Esophagus muscularis mucosa (tissue), 3 donors: ENCODE measurements at regions not wholly inside any gene's neighbourhood (a gene's known extent, or its start where the extent isn't known, plus 50 kb on each side); places are given as distances from the start of the nearest gene placed in this dataset.

Experiments used
- CTCF ChIP-seq, 3 experiments: fragments of 200-600 bp in 2 of 3; fragments of 450-650 bp in 1 of 3; sonication (generic) in 2 of 3; IDR thresholded peaks; one replicate each; pipeline ENCODE4 v1.5.1; 2017 to 2019; ENCODE audit warnings: antibody characterized with exemption in 3 of 3, mild to moderate bottlenecking in 2 of 3, moderate library complexity in 1 of 3
- POLR2A ChIP-seq: fragments of 450-650 bp; IDR thresholded peaks from one replicate; pipeline ENCODE4 v1.6.1; 2017; ENCODE audit warnings: antibody characterized with exemption, moderate library complexity, mild to moderate bottlenecking, low read depth

- TF ChIP-seq CTCF (IDR thresholded peaks at IDR 0.05), result no peak
- TF ChIP-seq POLR2A, result no peak
These were observed 71.2 kb upstream of the ECE1 start for GRCh38 chr1:21361506-21361905.
